ENCODE measurements at regions not wholly inside any gene's neighbourhood (a gene's known extent, or its start where the extent isn't known, plus 50 kb on each side); places are given as distances from the start of the nearest gene placed in this dataset.

DNA sequence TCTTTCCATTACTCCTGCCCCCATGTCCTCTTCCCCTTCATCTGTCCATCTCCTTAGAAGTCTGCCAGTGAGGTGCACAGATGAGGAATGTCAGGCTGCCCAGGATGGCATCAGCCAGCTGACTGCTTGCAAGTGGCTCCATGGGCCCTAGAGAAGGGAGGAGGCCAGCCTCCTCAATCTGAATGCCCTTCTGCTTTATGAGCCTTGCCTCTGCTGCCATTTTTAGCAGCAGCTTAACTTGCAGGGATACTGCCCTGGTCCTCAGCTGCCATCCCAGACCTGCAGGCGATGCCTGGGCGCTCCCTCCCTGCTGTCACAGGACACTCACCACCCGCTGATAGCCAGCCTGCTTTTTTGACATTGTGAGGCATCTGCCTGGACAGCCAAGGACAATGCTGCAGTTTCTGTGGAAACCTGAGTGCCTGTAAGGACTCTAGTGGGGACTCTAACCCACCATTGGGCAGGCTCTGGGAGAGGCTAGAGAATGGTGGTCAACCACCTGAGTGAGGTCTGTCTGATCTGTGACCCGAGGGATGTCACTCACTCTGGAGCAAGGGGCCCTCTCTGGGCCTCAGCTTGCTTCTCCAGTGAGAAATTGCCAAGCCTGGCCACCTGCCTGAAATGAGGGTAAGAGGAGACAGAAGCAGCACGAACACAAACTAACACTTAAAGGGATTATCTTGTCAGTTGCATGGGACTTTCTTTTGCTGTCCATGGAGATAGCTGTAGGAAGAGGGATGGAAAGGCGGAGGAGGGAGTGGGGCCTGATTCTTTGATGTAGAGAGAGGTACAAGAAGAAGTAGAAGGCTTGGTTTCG, 185.0 kb downstream of the MIS18A start:
- TF ChIP-seq ZNF555 (tag by site-specific recombination; conservative IDR thresholded peaks at IDR 0.05) = no peak
- TF ChIP-seq HOXD13 (CRISPR knock-in tag; IDR thresholded peaks at IDR 0.05; ENCODE audit: borderline replicate concordance) = no peak
- TF ChIP-seq, protein P1, sequence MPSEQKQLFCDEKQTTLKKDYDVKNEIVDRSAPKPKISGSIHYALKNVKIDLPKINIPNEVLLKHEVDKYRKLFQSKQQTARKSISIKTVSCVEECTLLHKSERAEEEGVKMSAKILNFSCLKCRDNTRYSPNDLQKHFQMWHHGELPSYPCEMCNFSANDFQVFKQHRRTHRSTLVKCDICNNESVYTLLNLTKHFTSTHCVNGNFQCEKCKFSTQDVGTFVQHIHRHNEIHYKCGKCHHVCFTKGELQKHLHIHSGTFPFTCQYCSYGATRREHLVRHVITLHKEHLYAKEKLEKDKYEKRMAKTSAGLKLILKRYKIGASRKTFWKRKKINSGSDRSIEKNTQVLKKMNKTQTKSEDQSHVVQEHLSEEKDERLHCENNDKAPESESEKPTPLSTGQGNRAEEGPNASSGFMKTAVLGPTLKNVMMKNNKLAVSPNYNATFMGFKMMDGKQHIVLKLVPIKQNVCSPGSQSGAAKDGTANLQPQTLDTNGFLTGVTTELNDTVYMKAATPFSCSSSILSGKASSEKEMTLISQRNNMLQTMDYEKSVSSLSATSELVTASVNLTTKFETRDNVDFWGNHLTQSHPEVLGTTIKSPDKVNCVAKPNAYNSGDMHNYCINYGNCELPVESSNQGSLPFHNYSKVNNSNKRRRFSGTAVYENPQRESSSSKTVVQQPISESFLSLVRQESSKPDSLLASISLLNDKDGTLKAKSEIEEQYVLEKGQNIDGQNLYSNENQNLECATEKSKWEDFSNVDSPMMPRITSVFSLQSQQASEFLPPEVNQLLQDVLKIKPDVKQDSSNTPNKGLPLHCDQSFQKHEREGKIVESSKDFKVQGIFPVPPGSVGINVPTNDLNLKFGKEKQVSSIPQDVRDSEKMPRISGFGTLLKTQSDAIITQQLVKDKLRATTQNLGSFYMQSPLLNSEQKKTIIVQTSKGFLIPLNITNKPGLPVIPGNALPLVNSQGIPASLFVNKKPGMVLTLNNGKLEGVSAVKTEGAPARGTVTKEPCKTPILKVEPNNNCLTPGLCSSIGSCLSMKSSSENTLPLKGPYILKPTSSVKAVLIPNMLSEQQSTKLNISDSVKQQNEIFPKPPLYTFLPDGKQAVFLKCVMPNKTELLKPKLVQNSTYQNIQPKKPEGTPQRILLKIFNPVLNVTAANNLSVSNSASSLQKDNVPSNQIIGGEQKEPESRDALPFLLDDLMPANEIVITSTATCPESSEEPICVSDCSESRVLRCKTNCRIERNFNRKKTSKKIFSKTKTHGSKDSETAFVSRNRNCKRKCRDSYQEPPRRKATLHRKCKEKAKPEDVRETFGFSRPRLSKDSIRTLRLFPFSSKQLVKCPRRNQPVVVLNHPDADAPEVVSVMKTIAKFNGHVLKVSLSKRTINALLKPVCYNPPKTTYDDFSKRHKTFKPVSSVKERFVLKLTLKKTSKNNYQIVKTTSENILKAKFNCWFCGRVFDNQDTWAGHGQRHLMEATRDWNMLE (tag by site-specific recombination; conservative IDR thresholded peaks at IDR 0.05; ENCODE audit: low read depth) = no peak
- TF ChIP-seq, protein P2, sequence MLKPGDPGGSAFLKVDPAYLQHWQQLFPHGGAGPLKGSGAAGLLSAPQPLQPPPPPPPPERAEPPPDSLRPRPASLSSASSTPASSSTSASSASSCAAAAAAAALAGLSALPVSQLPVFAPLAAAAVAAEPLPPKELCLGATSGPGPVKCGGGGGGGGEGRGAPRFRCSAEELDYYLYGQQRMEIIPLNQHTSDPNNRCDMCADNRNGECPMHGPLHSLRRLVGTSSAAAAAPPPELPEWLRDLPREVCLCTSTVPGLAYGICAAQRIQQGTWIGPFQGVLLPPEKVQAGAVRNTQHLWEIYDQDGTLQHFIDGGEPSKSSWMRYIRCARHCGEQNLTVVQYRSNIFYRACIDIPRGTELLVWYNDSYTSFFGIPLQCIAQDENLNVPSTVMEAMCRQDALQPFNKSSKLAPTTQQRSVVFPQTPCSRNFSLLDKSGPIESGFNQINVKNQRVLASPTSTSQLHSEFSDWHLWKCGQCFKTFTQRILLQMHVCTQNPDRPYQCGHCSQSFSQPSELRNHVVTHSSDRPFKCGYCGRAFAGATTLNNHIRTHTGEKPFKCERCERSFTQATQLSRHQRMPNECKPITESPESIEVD (tag by site-specific recombination; IDR thresholded peaks at IDR 0.05) = no peak
- TF ChIP-seq, protein P3, sequence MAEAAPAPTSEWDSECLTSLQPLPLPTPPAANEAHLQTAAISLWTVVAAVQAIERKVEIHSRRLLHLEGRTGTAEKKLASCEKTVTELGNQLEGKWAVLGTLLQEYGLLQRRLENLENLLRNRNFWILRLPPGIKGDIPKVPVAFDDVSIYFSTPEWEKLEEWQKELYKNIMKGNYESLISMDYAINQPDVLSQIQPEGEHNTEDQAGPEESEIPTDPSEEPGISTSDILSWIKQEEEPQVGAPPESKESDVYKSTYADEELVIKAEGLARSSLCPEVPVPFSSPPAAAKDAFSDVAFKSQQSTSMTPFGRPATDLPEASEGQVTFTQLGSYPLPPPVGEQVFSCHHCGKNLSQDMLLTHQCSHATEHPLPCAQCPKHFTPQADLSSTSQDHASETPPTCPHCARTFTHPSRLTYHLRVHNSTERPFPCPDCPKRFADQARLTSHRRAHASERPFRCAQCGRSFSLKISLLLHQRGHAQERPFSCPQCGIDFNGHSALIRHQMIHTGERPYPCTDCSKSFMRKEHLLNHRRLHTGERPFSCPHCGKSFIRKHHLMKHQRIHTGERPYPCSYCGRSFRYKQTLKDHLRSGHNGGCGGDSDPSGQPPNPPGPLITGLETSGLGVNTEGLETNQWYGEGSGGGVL (tag by site-specific recombination; IDR thresholded peaks at IDR 0.05) = no peak
- Histone ChIP-seq H3K9me3 (ENCODE audit: control insufficient read depth, insufficient read depth, low read depth, low read length) (no peaks in the 10 kb centered on the region), H3K4me1 (ENCODE audit: control insufficient read depth, insufficient read depth, low read length) (no peaks in the 10 kb centered on the region), H3K36me3 (ENCODE audit: control insufficient read depth in 2 of 2, insufficient read depth in 1 of 2, low read length in 2 of 2) (no peaks in the 10 kb centered on the region), H3K27ac (ENCODE audit: extremely low read depth, low read depth, low read length) (no peak overlapping the region), H3K4me3 (ENCODE audit: low read depth, low read length) (no peak overlapping the region)
- CTCF ChIA-PET = interaction anchor here (0.6 to 4.6 kb wide), 4 partner anchors 56 to 164 kb away, joined by 3 to 38 read pairs (median 4); no protein-coding TSS in a partner anchor
- POLR2A ChIA-PET = no interaction called here

DNA sequence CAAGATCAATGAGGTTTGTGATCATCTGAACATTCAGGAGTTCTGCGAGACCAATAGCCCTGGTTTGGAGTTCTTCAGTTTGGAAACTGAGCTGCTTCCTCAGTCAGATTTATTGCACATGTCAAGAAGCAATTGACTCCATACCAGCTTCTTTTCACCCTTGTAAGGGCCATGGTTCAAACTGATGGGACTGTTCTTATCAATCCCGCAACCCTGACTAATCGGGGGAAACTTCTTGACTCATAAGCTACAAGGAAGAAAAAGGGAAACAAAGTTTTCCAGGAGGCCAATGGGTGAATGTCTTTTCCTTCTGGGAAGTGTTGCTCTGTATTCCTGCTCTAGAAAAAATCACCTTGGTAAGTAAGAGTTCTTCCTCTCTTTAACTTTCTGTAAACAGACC, 187.9 kb downstream of the MIS18A start:
- ChIA-PET CTCF (no interaction called here), POLR2A (no interaction called here)
- H3K9me3 ChIP-seq (ENCODE audit: control insufficient read depth, insufficient read depth, low read depth, low read length) = no peaks in the 10 kb centered on the region
- H3K36me3 ChIP-seq (ENCODE audit: control insufficient read depth in 2 of 2, insufficient read depth in 1 of 2, low read length in 2 of 2) = no peaks in the 10 kb centered on the region
- H3K4me3 ChIP-seq (ENCODE audit: low read depth, low read length) = no peak overlapping the region
- H3K27ac ChIP-seq (ENCODE audit: extremely low read depth, low read depth, low read length) = no peak overlapping the region
- no peaks in the 10 kb centered on the region for H3K4me1 ChIP-seq (ENCODE audit: control insufficient read depth, insufficient read depth, low read length)
- TF ChIP-seq ZFP41 (tag by site-specific recombination; IDR thresholded peaks at IDR 0.05; ENCODE audit: borderline replicate concordance) (no peak), YY1 (tag by site-specific recombination; IDR thresholded peaks at IDR 0.05) (no peak), ZNF654 (tag by site-specific recombination; IDR thresholded peaks at IDR 0.05; ENCODE audit: low read depth) (no peak), ZNF621 (tag by site-specific recombination; IDR thresholded peaks at IDR 0.05) (no peak), ZNF610 (tag by site-specific recombination; IDR thresholded peaks at IDR 0.05; ENCODE audit: borderline replicate concordance) (no peak), ZSCAN23 (tag by site-specific recombination; IDR thresholded peaks at IDR 0.05) (no peak), ZNF76 (tag by site-specific recombination; IDR thresholded peaks at IDR 0.05; ENCODE audit: borderline replicate concordance, low read depth) (no peak), ZNF138 (tag by site-specific recombination; IDR thresholded peaks at IDR 0.05; ENCODE audit: borderline replicate concordance) (no peak)
- TF ChIP-seq, protein P3 (tag by site-specific recombination; IDR thresholded peaks at IDR 0.05) = no peak
- TF ChIP-seq, protein P4, sequence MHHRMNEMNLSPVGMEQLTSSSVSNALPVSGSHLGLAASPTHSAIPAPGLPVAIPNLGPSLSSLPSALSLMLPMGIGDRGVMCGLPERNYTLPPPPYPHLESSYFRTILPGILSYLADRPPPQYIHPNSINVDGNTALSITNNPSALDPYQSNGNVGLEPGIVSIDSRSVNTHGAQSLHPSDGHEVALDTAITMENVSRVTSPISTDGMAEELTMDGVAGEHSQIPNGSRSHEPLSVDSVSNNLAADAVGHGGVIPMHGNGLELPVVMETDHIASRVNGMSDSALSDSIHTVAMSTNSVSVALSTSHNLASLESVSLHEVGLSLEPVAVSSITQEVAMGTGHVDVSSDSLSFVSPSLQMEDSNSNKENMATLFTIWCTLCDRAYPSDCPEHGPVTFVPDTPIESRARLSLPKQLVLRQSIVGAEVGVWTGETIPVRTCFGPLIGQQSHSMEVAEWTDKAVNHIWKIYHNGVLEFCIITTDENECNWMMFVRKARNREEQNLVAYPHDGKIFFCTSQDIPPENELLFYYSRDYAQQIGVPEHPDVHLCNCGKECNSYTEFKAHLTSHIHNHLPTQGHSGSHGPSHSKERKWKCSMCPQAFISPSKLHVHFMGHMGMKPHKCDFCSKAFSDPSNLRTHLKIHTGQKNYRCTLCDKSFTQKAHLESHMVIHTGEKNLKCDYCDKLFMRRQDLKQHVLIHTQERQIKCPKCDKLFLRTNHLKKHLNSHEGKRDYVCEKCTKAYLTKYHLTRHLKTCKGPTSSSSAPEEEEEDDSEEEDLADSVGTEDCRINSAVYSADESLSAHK (tag by site-specific recombination; IDR thresholded peaks at IDR 0.05) = no peak
- TF ChIP-seq, protein P5, sequence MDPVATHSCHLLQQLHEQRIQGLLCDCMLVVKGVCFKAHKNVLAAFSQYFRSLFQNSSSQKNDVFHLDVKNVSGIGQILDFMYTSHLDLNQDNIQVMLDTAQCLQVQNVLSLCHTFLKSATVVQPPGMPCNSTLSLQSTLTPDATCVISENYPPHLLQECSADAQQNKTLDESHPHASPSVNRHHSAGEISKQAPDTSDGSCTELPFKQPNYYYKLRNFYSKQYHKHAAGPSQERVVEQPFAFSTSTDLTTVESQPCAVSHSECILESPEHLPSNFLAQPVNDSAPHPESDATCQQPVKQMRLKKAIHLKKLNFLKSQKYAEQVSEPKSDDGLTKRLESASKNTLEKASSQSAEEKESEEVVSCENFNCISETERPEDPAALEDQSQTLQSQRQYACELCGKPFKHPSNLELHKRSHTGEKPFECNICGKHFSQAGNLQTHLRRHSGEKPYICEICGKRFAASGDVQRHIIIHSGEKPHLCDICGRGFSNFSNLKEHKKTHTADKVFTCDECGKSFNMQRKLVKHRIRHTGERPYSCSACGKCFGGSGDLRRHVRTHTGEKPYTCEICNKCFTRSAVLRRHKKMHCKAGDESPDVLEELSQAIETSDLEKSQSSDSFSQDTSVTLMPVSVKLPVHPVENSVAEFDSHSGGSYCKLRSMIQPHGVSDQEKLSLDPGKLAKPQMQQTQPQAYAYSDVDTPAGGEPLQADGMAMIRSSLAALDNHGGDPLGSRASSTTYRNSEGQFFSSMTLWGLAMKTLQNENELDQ (tag by site-specific recombination; IDR thresholded peaks at IDR 0.05; ENCODE audit: low read depth) = no peak
